ENCODE measurements at regions not wholly inside any gene's neighbourhood (a gene's known extent, or its start where the extent isn't known, plus 50 kb on each side); places are given as distances from the start of the nearest gene placed in this dataset.

DNA sequence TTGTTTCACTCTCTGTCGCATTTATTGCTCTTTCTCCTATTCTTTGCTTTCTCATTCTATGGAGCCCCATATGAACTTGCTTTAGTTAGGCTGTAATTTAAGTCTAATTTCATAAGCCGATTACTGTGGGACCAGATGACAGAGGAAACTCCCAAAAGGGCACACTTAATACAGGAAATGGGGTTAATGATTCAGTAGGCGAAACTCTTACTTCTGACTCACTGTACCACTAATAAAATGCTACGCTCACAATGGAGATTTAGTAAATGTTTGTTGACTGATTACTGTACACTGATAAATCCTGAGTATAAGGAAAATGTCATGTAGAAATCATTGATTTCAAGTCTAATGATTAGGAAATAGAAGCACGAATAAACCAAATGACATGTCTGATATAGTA lies 276.4 kb downstream of the KLF5 start:
- TF ChIP-seq, protein P1, sequence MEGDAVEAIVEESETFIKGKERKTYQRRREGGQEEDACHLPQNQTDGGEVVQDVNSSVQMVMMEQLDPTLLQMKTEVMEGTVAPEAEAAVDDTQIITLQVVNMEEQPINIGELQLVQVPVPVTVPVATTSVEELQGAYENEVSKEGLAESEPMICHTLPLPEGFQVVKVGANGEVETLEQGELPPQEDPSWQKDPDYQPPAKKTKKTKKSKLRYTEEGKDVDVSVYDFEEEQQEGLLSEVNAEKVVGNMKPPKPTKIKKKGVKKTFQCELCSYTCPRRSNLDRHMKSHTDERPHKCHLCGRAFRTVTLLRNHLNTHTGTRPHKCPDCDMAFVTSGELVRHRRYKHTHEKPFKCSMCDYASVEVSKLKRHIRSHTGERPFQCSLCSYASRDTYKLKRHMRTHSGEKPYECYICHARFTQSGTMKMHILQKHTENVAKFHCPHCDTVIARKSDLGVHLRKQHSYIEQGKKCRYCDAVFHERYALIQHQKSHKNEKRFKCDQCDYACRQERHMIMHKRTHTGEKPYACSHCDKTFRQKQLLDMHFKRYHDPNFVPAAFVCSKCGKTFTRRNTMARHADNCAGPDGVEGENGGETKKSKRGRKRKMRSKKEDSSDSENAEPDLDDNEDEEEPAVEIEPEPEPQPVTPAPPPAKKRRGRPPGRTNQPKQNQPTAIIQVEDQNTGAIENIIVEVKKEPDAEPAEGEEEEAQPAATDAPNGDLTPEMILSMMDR (IDR thresholded peaks at IDR 0.05; ENCODE audit: low read length) = no peak
- no peak for TF ChIP-seq EZH2 (IDR thresholded peaks at IDR 0.05; ENCODE audit: borderline replicate concordance, low read length)
